Hematopoietic multipotent progenitor cell treated with erythropoietin and hydrocortisone succinate and interleukin-3 and kit ligand, for 8 days (in vitro differentiated cells): ENCODE measurements at regions not wholly inside any gene's neighbourhood (a gene's known extent, or its start where the extent isn't known, plus 50 kb on each side); places are given as distances from the start of the nearest gene placed in this dataset.
"Not testable (repeated sequence)": the region's sequence is repeated elsewhere in the genome, so short reads cannot be mapped to it uniquely, and the experiment has no call there.

Source experiments
- DNase-seq: peaks from one replicate; pipeline ENCODE4 v3.0.0-alpha.2; 2015

- DNase-seq = no peak
Observed at GRCh38 chr6:137395316-137395715, 98.9 kb downstream of the OLIG3 start.

- DNase-seq = no peak
Observed at GRCh38 chr6:137391061-137391814, 103.0 kb downstream of the OLIG3 start.

GRCh38 chr6:137390334-137390733, 103.9 kb downstream of the OLIG3 start:
- no peak for DNase-seq

GRCh38 chr6:137389150-137389704, 105.0 kb downstream of the OLIG3 start:
- DNase-seq = peak; percentile 76

GRCh38 chr6:137387096-137387764, 107.0 kb downstream of the OLIG3 start:
- DNase-seq = no peak

- not testable (repeated sequence) for DNase-seq
Observed at GRCh38 chr6:137383287-137383686, 110.9 kb downstream of the OLIG3 start.

GRCh38 chr6:137378090-137378369, 116.2 kb downstream of the OLIG3 start:
- DNase-seq = no peak

- DNase-seq = no peak
Observed at GRCh38 chr6:137373296-137373695, 120.9 kb downstream of the OLIG3 start.

- no peak for DNase-seq
Observed at GRCh38 chr6:137372532-137372931, 121.7 kb downstream of the OLIG3 start.

GRCh38 chr6:137371634-137372016, 122.6 kb downstream of the OLIG3 start:
- DNase-seq = no peak

- peak; percentile 12 for DNase-seq
Observed at GRCh38 chr6:137370871-137371633, 123.1 kb downstream of the OLIG3 start.

- no peak for DNase-seq
Observed at GRCh38 chr6:137369136-137369535, 125.1 kb downstream of the OLIG3 start.

- DNase-seq = no peak
Observed at GRCh38 chr6:137365707-137366437, 128.3 kb downstream of the OLIG3 start.

- no peak for DNase-seq
Observed at GRCh38 chr6:137363805-137364138, 130.4 kb downstream of the OLIG3 start.

- DNase-seq = no peak
Observed at GRCh38 chr6:137362878-137363804, 131.1 kb downstream of the OLIG3 start.

GRCh38 chr6:137361701-137362100, 132.5 kb downstream of the OLIG3 start:
- no peak for DNase-seq

GRCh38 chr6:137358273-137358672, 135.9 kb downstream of the OLIG3 start:
- no peak for DNase-seq

- no peak for DNase-seq
Observed at GRCh38 chr6:137357948-137358266, 136.3 kb downstream of the OLIG3 start.

GRCh38 chr6:137357263-137357947, 136.8 kb downstream of the OLIG3 start:
- no peak for DNase-seq

GRCh38 chr6:137353842-137354397, 134.7 kb upstream of the IFNGR1 start:
- DNase-seq = no peak

- DNase-seq = no peak
Observed at GRCh38 chr6:137353346-137353745, 134.2 kb upstream of the IFNGR1 start.
